ENCODE measurements at regions not wholly inside any gene's neighbourhood (a gene's known extent, or its start where the extent isn't known, plus 50 kb on each side); places are given as distances from the start of the nearest gene placed in this dataset.

GRCh38 chr3:182364323-182364722 is 429.0 kb upstream of the ATP11B start:
- CTCF ChIA-PET: interaction anchor here (1.2 kb wide), 1 partner anchor 257 kb away, joined by 3 read pairs; no protein-coding TSS in a partner anchor
- peak overlapping the region; percentile 59 to 79 for H3K27ac ChIP-seq (ENCODE audit: low read depth in 2 of 2, low read length in 1 of 2)
- H4K20me1 ChIP-seq (ENCODE audit: insufficient read depth): no peaks in the 10 kb centered on the region
- H3K9ac ChIP-seq: no peak overlapping the region
- H2AFZ ChIP-seq (ENCODE audit: low read depth): peak overlapping the region; percentile 42; the same call in 1 of the 2 replicates
- no peaks in the 10 kb centered on the region for H3K9me2 ChIP-seq
- peaks cover 4% of the 10 kb centered on the region for H3F3A ChIP-seq (replicated peaks; ENCODE audit: insufficient read depth)
- H3K36me3 ChIP-seq (replicated peaks in 1 of 2; ENCODE audit: control insufficient read depth in 1 of 2, insufficient read depth in 2 of 2, low read length in 1 of 2): no peaks in the 10 kb centered on the region
- H3K79me2 ChIP-seq (ENCODE audit: insufficient read depth): no peaks in the 10 kb centered on the region
- H3K4me3 ChIP-seq (ENCODE audit: low read depth in 2 of 2, low read length in 1 of 2): no peak overlapping the region; a peak in 1 of 4 replicates
- H3K27me3 ChIP-seq (ENCODE audit: insufficient read depth): no peaks in the 10 kb centered on the region
- H3K4me2 ChIP-seq: peak overlapping the region; percentile 60
- H3K4me1 ChIP-seq (ENCODE audit: control insufficient read depth in 1 of 2, insufficient read depth in 2 of 2, low read depth in 1 of 2, low read length in 1 of 2): peaks cover 5 to 10% of the 10 kb centered on the region in 2 experiments; a peak in 3 of 4 replicates
- 70% methylated on average over 6 of the region's 6 CpGs for WGBS (ENCODE audit: low lambda C conversion rate)
- no peaks in the 10 kb centered on the region for H3K9me3 ChIP-seq
- POLR2A ChIA-PET: no interaction called here
- no peak for TF ChIP-seq ZBTB33 (IDR thresholded peaks at IDR 0.05; ENCODE audit: borderline replicate concordance, low read depth)
- TF ChIP-seq JUND (IDR thresholded peaks at IDR 0.05): no peak
- TF ChIP-seq USF1 (IDR thresholded peaks at IDR 0.05; ENCODE audit: borderline replicate concordance, low read depth): no peak
- no peak for TF ChIP-seq SMC3 (IDR thresholded peaks at IDR 0.05; ENCODE audit: low read depth, low read length)
- TF ChIP-seq MEF2A (IDR thresholded peaks at IDR 0.05; ENCODE audit: borderline replicate concordance, low read depth): no peak
- no peak for TF ChIP-seq TEAD4 (IDR thresholded peaks at IDR 0.05; ENCODE audit: borderline replicate concordance, insufficient read depth)
- TF ChIP-seq RAD21 (IDR thresholded peaks at IDR 0.05; ENCODE audit: low read length): no peak
- TF ChIP-seq GABPA (IDR thresholded peaks at IDR 0.05; ENCODE audit: low read depth): no peak
- TF ChIP-seq TCF12 (IDR thresholded peaks at IDR 0.05): no peak
- no peak for TF ChIP-seq TAF1 (IDR thresholded peaks at IDR 0.05; ENCODE audit: borderline replicate concordance, low read depth, low read length)
- no peak for TF ChIP-seq MAX (IDR thresholded peaks at IDR 0.05; ENCODE audit: low read depth)
- TF ChIP-seq RFX5 (IDR thresholded peaks at IDR 0.05; ENCODE audit: low read length): no peak
- TF ChIP-seq MXI1 (IDR thresholded peaks at IDR 0.05; ENCODE audit: low read depth, low read length): no peak
- TF ChIP-seq NFIC (IDR thresholded peaks at IDR 0.05; ENCODE audit: borderline replicate concordance): no peak
- TF ChIP-seq RCOR1 (IDR thresholded peaks at IDR 0.05; ENCODE audit: low read length): no peak
- TF ChIP-seq ELF1 (IDR thresholded peaks at IDR 0.05): no peak
- TF ChIP-seq YY1 (IDR thresholded peaks at IDR 0.05; ENCODE audit: low read depth): no peak
- TF ChIP-seq FOSL2 (IDR thresholded peaks at IDR 0.05; ENCODE audit: borderline replicate concordance, low read depth): no peak
- DNase-seq: peak; percentile 9

All from SK-N-SH (cell line).